Thyroid gland (tissue), 4 donors: ENCODE measurements at regions not wholly inside any gene's neighbourhood (a gene's known extent, or its start where the extent isn't known, plus 50 kb on each side); places are given as distances from the start of the nearest gene placed in this dataset.

Experiments used
- CTCF ChIP-seq, 6 experiments: fragments of 200-600 bp in 3 of 6; fragments of 450-650 bp in 3 of 6; sonication (generic) in 3 of 6; IDR thresholded peaks; one replicate each; pipeline ENCODE4 v1.5.1; 2016 to 2019; ENCODE audit warnings: antibody characterized with exemption in 6 of 6, mild to moderate bottlenecking in 2 of 6, inconsistent platforms in 1 of 6, moderate library complexity in 1 of 6
- POLR2A ChIP-seq, 2 donors: fragments of 450-650 bp; IDR thresholded peaks; one replicate each; pipeline ENCODE4 v1.6.1; 2017; ENCODE audit warnings: antibody characterized with exemption in 2 of 2, mild to moderate bottlenecking in 2 of 2, moderate library complexity in 1 of 2

- TF ChIP-seq CTCF (IDR thresholded peaks at IDR 0.05): no peak
- TF ChIP-seq POLR2A (IDR thresholded peaks at IDR 0.05): no peak
Observed at GRCh38 chr16:33059206-33059605, 134.8 kb upstream of the TP53TG3C start.
